Inflammatory macrophage (primary cell): ENCODE measurements at regions not wholly inside any gene's neighbourhood (a gene's known extent, or its start where the extent isn't known, plus 50 kb on each side); places are given as distances from the start of the nearest gene placed in this dataset.
"Not testable (repeated sequence)": the region's sequence is repeated elsewhere in the genome, so short reads cannot be mapped to it uniquely, and the experiment has no call there.

Experiments used
- DNase-seq, 2 donors: peaks; one replicate each; pipeline ENCODE4 v3.0.0-alpha.2; 2020 to 2022

DNA sequence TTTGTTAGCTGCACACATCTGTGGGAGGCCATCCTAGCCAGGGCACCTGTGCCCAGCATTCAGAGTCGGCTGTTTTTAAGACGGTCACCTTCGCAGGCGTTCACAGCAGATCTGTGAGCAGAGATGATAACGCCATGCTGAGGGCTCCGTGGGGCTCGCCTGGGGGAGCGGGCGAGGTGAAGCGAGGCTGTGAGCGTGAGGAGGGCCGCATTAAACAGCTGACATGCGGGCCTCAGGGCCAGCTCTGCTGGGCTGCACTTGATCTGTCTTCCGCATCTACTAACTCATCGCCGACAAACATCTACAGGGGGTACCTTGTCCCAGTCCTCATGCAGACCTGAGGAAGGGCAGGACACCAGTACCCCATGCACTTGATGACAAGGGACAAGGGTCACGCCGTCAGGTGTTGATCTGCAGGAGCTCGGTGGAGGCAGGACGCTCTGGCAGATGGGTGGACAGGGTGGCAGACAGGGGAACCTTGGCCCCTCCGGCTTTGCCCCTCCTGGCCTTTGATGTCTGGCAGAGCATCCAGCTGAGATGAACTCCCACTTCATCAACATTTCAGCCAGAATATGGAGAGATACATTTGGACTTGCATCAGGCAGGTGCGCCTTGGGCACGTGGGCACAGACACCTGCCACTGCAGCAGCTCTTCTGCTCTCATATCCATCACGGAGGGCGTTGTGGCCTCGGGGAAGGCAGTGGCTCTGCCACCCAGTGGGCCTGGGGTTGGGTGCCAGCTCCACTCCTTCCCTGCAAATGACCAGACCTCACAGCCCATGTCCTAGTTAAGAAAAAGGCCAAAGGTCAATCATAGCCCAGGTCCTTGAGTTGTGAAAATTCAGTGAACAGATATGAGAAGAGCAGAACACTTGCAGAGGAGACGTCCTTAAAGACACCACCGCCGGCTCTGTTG lies 822.9 kb downstream of the BRD1 start:
- DNase-seq = no peak

DNA sequence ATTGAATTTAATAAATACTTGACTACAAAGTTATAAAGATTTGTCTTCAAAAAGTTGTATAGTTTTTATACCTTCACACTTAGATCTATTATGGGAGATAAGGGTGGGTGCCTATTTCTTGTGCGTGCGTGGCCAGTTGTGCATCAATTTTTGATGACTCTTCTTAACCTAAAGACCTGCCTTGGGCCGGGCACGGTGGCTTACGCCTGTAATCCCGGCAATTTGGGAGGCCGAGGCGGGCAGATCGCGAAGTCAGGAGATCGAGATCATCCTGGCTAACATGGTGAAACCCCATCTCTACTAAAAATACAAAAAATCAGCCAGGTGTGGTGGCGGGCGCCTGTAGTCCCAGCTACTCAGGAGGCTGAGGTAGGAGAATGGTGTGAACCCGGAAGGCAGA lies 830.1 kb downstream of the BRD1 start:
- not testable (repeated sequence) for DNase-seq

DNA sequence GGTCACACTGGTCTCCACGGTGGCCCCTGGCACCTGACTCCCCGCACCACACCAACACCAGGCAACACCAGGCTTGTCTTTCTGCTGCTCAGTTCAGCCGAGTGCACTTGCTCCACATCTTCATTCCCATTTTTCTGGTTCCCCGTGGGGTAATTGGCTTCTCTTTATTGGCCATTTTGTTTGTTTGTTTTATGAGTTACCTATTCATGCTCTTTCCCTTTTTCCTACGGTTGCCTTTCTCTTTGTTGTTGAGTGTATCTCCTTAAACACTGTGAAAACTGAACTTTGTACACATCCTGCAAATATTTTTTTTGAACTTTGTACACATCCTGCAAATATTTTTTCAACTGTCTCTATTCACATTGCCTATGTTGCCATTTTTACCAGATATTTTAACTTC lies 834.0 kb downstream of the BRD1 start:
- no peak for DNase-seq

DNA sequence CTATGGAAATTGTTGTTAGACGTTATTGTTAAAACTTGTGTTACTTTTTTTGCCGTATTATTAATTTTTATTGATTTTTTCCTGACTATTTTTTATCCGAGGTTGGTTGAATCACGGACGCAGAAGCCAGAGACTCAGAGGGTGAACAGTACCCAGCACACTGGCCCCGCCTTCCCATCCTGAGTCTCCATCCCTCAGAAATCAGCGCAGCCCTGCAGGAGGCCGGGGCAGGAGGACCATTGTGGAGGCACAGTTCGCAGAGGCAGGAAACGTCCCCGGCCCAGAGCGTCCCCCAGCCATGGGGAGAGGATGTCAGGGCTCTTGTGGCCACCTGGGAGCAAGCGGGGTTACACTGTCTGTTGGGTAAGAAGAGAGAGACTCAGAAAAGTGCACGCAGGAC lies 843.0 kb downstream of the BRD1 start:
- no peak for DNase-seq

DNA sequence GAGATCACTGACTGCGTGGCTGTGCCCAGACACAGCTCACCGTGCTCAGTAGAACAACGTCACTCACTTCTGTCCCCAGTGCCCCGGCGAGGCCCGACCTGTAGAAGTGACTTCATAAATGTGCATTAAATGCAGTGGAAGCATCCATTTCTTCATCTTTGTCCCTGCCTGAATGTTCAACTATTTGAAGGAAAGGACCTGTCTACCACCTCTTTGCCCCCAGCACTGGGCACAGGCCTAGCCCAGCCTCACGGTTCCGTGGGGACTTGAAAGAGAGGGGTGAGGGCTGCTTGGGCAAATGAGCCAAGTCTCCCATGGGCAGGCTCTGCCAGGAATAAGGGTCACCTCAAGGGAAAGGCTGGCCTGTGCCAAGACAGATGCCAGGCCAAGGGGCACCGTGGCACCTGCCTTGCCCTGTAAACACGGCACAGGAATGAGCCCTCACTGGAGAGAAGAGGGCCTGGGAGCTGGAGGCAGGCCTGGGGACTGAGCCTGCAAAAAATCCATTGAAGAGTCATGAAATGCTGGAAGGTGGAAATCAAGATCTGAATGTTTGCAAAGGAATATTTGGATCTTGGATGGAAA lies 845.3 kb downstream of the BRD1 start:
- no peak for DNase-seq

DNA sequence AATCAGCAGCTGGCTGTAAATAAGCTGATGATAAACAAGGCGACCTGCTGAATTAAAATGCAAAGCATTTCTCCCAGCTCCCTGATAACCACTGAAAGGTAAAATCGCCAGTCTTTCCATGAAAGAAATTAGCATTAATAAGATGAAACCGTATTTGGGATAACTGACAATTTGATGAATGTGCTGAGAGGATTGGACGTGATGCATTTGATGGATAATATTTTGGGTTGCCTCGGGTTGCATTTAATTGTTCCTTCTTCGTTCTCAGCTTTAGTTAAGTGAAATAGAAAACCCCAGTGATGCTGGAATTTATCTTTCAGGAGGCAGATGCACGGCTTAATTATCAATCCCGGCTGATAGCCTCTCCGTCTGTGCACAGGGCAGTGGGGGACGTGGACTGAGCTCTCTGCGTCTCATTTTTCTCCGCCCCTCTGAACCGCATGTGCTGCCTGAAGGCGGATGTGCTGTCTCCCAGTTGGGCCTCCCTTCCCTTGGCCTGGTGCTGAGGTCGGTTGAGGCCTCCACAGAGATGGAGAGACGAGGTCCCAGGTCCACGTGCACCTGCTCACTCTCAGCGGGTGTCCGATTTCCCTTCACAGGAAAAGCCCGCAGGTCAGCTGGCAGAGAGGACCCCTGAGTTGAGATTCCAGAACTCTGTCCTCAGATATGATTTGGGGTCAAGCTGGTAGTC lies 846.2 kb downstream of the BRD1 start:
- DNase-seq = no peak

DNA sequence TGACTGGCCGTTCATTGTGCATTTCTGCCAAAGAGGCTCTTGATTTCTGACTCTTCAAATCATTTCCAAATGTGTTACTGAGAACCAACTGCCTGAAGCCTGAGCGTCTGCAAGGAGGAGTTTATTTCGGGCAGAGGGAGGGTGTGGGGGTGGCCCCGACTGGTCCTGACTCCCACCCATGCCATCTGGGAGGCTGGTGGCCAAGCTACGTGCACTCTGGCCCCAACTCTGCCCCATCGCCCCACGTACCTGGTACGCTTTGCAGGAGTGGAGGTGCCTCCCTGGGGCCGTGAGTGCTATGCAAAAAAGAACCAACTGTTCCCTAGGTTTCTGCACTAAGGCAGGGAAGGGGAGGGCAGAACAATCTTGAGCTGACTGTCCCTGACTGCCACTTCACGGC lies 846.8 kb downstream of the BRD1 start:
- DNase-seq = no peak

DNA sequence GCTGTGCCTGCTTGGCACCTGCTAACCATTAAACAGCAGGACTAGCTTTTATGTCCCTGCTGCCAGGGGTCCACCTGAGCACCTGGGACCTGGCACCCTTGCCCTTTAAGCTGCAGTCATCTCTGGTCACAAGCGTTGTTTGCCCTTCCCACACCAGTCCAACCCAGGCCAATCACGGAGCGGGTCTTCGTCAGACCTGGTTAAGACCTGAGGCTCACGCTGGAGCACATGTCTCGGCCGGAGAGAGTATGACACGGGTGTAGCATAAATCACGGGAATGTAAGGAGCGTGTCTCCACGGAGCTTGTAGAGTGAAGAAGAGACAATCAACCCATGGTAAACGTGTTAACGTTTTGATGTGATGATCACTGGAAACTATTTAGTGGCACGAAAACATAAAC lies 847.3 kb downstream of the BRD1 start:
- no peak for DNase-seq

DNA sequence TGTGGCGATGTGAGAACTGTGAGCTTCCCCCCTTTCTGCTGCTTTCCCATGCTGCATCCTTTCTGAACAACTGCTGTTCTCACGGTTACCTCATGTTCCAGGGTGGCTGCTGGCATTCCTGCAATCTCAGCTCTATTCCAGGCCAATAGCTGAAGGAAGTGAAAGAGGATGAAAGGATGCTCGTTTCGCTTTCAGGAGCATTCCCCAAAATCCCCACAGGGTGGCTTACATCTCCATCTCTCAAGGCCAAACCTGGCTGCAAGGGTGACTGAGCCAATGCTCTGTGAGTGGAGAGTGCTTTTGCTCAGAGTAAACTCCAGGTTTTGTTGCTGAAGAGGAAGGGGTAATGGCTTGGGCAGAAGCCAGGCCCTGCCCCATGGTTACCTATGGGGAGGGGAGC lies 848.2 kb downstream of the BRD1 start:
- DNase-seq = no peak

DNA sequence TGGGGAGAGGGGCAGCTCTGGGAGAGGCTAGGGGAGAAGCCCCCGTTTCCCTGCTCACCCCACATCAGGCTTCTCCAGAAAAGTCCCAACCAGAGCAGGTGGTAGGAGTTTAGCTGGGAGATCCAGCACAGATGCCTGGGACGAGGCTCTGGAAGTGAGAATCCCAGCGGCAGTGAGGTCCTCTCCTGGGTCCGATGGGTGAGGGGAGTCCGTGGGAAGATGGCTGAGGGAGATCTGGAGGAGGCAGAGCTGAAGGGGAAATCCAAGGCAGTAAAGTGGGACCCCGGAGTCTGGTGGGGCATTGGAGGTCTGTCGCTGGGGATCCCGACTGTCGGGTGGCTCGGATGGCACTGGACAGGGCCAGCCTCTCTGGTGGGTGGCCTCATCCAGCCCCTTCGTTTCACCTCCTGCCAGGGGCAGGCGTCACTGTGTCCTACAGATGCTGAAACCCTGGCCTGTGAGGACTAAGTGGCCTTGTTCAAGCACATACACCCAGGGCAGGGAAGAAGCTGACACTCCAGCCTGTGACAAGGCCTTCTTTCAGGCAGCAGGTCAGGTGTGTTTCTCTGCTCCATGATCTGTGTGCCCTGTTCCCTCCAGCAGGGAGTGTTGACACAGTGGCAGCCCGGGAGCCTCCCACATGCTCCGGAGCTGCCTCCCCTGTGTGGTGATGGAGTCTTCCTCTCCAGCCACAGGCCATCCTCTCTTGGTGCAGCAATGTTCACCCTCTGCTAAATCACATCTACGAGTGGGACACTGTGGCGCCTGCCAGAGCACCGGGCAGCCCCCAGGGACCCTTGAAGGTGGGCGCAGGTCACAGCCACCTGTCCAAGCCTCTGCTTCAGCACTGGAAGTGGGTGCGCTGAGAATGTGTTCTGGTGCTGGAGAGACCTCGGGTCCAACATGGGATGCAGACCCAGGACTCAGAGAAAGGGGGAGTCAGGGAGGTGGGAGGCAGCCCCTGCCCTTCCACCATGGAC lies 850.8 kb downstream of the BRD1 start:
- DNase-seq = no peak

DNA sequence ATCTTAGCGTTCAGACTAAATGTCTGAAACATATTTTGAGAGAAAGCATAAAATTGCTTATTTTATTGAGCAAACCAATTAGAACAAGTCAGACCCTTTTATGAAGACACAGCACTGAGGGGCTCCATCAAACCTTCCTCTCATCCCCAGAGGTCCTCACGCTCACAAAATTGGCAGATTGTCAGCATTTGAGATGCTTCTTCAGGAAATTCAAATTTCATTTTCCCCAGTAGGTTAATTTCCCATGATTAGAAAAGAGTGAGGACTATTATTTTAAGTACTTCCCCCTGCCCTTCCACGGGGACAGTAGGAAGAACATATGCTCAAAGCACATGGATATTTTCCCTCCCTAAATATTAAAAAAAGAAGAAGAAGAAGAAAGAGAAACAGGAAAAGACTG lies 851.8 kb downstream of the BRD1 start:
- no peak for DNase-seq

DNA sequence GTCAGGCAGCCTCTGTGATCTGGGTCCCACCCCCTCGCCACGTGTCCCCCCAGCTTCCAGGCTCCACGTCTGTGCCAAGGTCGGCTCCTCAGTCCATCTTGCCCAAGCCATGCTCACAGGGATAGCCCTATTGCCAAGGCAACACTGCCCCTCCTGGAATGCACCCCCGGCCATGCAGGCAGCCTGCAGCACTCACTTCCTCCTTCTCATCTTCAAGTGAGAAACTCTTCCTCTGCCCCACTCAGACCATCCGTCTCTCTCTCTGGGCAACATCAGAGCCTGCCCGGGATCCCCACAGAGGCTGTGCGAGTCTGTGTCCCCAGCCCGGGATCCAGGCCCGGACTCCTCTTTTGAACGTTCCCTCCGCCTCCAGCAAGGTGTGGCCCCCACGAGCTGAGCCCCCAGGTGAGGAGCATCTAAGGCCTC lies 852.3 kb downstream of the BRD1 start:
- no peak for DNase-seq

DNA sequence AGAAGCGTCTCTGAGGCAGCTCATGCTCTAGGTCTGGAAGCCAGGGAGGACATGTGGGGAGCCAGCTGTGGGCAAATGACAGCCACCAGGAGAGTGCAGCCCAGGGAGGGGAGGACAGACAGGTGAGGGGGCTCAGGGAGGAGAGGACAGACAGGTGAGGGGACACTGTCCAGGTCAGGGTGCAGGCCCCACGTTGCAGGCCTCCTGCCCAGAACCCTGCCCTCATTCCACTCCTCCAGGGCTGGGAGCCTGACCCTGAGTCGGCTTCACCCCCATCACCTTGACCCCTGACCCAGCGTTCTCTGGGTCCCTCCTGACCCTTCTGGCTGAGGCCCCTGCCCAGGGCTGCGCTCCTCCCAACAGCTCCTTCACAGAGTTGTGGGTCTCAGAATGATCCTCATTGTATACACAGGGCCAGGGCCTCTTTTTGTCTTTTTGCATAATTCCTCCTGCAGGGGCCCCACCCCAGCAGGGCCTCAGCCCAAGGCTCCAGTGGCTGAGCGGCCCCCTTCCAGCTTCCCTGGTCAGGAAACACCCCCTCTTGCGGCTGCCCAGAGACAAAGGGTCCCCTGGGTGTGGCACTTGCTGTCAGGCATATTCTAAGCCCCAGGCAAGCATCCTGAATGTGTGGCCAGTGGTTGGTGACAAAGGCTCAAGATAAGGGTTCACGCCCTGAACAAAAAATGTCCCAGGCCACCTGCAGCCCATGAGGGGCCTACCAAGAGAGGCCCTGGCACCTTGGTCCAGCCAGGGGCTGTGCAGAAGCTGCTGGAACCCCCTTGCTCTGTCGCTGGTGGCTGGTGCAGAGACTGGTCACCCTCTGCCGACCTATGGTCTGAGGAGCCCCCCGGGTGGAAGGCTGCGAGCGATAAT lies 853.0 kb downstream of the BRD1 start:
- DNase-seq = no peak

DNA sequence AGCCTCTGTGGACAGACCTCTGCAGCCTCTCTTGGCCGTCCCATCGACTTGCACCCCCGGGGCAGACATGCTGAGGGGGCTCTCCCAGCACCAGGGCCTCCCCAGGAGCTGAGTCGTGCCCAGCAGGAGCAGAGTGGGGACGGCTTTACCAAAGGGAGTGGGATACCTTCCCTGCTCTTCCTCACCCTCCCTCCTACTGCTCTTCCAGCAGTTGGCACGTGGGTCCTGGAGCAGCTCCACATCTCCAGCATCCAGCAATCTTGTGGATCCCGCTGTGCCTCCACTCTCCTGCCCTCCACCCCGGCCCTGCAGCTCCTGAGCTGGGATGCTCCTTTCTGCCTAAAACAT lies 854.0 kb downstream of the BRD1 start:
- DNase-seq = no peak

DNA sequence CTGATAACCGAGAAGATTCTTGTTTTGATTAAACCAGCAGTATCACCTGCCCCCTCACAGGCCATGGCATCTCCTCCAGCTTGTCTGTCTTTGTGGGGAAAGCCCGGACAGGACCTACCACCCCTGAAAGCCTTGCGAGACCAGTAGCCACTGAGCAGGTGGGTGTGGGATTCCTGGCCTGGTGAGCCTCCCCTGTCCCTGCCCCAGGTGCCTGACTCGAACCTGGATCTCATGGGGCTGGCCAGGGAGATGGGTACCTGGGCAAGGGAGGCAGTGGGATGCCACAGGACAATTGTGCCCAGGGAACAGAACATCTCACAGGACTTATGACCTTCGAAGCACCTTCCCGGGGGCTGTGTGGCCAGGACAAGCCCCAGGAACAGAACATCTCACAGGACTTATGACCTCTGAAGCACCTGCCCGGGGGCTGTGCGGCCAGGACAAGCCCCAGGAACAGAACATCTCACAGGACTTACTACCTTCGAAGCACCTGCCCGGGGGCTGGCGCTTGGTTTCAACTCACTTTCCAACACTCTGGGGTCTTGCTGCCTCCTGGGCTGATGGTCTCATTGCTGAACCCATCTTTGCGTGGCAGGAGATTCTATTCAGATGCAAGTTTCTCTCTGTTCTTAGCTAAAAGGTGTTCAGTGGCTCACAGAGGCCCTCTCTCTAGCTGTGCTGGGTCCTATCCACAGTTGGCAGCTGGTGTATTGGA lies 854.5 kb downstream of the BRD1 start:
- no peak for DNase-seq

DNA sequence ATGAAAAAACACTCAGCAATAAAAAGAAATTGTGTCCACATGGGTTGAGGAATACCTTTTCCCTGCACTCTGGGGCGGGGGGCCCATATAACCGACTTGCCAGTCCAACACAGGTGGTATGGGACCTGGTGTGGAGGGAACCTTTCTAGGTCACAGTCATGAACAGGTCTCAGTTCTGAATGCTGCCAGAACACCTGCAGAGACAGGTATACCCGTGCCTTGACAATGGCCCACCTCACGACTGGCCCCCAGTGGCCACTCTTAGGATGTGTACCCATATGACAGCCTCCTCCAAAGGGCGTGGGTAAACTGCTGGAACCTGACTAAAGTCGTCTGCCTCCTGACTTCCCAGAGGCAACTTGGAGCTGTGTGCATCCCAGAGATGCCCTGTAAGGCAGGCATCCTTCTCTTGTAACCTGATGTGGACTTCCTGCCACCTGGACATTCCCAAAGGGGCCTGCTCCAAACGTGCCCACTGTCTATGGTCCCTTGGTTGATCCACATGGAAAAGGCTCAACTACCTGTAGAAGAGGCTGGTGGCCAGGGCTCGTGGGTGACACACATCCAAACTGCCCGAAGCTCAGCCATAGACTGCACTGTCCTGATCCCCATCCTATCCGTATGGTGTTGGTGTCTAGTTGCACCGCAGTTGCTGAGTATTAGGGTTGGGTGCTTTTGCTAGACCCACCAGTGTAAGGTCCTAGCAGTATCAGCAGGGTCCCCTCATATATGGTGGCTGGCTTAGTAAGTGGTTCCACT lies 859.3 kb downstream of the BRD1 start:
- DNase-seq = peak in 1 of 2 donors; percentile 5

DNA sequence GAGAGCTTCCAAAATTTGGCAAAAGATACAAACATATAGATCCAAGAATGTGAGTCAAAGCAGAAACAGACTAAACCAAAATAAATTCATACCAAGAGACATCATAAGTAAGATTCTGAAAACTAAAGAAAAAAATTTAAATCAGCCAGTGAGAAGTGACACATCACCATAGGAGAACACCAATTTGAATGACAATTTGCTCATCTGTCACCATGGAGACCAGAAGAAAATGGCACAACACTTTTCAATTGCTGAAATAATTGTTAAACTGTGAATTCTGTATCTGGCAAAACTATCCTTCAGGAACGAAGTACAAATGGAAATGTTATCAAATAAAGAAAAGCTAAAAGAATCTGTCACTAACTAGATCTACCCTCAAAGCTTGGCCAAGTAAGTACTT lies 864.3 kb downstream of the BRD1 start:
- DNase-seq = no peak

DNA sequence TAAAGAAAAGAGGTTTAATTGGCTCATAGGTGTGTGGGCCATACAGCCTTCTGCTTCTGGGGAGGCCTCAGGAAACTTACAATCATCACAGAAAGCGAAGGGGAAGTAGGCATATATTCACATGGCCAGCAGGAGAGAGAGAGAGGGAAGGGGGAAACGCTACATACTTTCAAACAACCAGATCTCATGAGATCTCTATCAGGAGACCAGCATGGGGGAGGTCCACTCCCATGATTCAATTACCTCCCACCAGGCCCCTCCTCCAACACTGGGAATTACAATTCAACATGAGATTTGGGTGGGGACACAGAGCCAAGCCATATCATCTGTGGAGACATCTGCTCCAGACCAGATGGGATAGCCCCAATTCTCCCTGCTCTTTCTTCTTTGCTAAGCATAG lies 866.0 kb downstream of the BRD1 start:
- DNase-seq = no peak

DNA sequence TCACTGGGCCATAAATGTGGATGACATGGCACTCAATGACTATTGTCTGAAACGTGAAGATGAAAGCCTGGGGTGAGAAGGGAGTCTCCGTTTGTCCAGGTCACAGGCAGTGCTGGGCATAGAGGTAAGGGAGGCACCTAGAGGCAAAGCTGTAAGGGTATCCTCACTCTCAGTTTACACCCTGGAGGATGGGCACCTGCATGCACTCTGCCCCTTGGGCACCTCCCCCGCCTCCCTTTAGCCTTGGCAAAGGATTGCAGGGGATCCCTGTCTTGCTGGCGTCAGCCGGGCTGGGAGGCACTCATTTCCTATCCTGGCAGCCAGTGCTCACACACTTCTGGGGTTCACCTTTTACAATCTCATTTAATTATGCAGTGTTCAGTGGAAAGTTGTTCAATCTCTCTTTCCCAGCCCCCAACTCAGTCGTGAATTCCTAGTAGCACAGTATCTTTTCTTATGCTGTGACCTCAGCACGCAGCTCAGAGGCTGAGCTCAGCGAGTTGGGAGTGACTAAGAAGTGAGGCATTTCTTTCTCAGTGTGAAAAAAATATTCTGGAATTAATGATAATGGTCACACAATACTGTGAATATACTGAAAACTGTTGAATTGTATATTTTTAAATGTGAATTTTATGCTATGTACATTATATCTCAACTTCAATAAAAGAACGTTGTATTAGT lies 866.6 kb downstream of the BRD1 start:
- DNase-seq = no peak

DNA sequence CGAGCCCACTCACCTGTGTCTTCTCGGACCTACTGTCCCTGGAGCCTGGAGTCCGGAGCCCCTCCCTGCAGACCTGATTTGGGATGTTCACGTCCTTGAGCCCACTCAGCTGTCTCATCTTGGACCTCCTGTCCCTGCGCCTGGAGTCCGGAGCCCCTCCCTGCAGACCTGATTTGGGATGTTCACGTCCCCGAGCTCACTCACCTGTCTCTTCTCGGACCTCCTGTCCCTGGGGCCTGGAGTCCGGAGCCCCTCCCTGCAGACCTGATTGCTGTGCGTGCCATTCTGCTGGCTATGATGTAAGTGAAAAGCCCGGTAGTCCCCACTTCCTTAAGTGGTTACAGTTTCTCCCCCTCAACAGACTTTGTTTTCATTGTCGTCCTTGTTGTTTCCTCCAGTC lies 867.1 kb downstream of the BRD1 start:
- DNase-seq = no peak
